Chondrocyte (in vitro differentiated cells): ENCODE measurements at regions not wholly inside any gene's neighbourhood (a gene's known extent, or its start where the extent isn't known, plus 50 kb on each side); places are given as distances from the start of the nearest gene placed in this dataset.

Source experiments
- DNase-seq: peaks from one replicate; pipeline ENCODE4 v3.0.0; 2021; ENCODE audit warnings: mixed read lengths, low spot score
- H3K27ac Mint-ChIP-seq: one replicate; pipeline ENCODE4 v1.8.0; 2021; ENCODE audit warnings: mild to moderate bottlenecking, moderate library complexity, mixed read lengths; ENCODE audit not compliant: unreplicated experiment
- H3K27me3 Mint-ChIP-seq: 2 replicates; pipeline ENCODE4 v1.8.0; 2021; ENCODE audit warnings: low read depth, mixed read lengths
- H3K36me3 Mint-ChIP-seq: 2 replicates; pipeline ENCODE4 v1.8.0; 2021; ENCODE audit warnings: low read depth, mixed read lengths
- H3K4me1 Mint-ChIP-seq: 2 replicates; pipeline ENCODE4 v1.8.0; 2021; ENCODE audit warnings: low read depth, mild to moderate bottlenecking, mixed read lengths
- H3K4me3 Mint-ChIP-seq: one replicate; pipeline ENCODE4 v1.8.0; 2021; ENCODE audit warnings: mild to moderate bottlenecking, moderate library complexity, mixed read lengths; ENCODE audit not compliant: unreplicated experiment
- H3K9me3 Mint-ChIP-seq: 2 replicates; pipeline ENCODE4 v1.8.0; 2021; ENCODE audit warnings: low read depth, mixed read lengths
- TF ChIP-seq, protein P1 (sequence below): fragments of 200-600 bp; sonication (generic); IDR thresholded peaks from 2 replicates; pipeline ENCODE4 v1.5.0; 2021; ENCODE audit warnings: antibody characterized with exemption, mild to moderate bottlenecking, moderate library complexity

DNA sequence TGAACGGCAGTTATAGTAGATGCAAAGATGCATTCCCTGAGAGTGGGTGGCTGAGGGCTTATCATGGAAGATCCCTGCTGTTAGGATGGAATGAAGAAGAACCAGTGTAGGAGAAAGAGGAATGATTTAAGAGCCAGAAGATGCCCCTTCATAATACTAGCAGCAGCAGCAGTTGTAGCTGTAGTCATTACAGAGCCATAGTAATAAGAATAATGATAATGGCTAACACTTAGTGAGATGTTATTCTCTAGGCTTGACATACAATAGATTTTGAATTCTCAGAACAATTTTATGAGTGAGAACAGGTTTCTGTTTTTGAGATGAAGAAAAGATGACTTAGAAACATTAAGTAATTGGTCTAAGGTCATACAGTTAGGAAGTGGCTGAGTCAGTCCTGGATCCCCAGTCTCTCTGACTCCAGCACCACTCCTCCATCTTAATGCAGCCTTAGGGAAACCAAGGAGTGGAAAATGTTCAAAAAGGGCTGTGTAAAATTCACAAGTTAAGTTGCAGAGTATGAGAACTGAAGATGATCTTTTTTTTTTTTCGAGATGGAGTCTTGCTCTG, 459.4 kb upstream of the SGCD start:
- peaks cover 2% of the 10 kb centered on the region for H3K4me1 Mint-ChIP-seq
- no peaks in the 10 kb centered on the region for H3K36me3 Mint-ChIP-seq
- peaks cover 5% of the 10 kb centered on the region for H3K27me3 Mint-ChIP-seq
- TF ChIP-seq, protein P1, sequence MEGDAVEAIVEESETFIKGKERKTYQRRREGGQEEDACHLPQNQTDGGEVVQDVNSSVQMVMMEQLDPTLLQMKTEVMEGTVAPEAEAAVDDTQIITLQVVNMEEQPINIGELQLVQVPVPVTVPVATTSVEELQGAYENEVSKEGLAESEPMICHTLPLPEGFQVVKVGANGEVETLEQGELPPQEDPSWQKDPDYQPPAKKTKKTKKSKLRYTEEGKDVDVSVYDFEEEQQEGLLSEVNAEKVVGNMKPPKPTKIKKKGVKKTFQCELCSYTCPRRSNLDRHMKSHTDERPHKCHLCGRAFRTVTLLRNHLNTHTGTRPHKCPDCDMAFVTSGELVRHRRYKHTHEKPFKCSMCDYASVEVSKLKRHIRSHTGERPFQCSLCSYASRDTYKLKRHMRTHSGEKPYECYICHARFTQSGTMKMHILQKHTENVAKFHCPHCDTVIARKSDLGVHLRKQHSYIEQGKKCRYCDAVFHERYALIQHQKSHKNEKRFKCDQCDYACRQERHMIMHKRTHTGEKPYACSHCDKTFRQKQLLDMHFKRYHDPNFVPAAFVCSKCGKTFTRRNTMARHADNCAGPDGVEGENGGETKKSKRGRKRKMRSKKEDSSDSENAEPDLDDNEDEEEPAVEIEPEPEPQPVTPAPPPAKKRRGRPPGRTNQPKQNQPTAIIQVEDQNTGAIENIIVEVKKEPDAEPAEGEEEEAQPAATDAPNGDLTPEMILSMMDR, result no peak
- H3K9me3 Mint-ChIP-seq, result no peaks in the 10 kb centered on the region
- H3K4me3 Mint-ChIP-seq, result no peak overlapping the region
- no peak for DNase-seq
- no peak overlapping the region for H3K27ac Mint-ChIP-seq

- no peaks in the 10 kb centered on the region for H3K27me3 Mint-ChIP-seq
- no peak for DNase-seq
- H3K36me3 Mint-ChIP-seq, result no peaks in the 10 kb centered on the region
- H3K9me3 Mint-ChIP-seq, result no peaks in the 10 kb centered on the region
- TF ChIP-seq, protein P1, result no peak
- no peak overlapping the region for H3K4me3 Mint-ChIP-seq
- H3K4me1 Mint-ChIP-seq, result peaks cover 6% of the 10 kb centered on the region
- H3K27ac Mint-ChIP-seq, result no peak overlapping the region
These were observed 456.3 kb upstream of the SGCD start for GRCh38 chr5:155870636-155871035.

- Mint-ChIP-seq H3K4me3 (no peak overlapping the region), H3K4me1 (peaks cover 6% of the 10 kb centered on the region), H3K9me3 (no peaks in the 10 kb centered on the region), H3K27ac (no peak overlapping the region), H3K27me3 (no peaks in the 10 kb centered on the region), H3K36me3 (no peaks in the 10 kb centered on the region)
- TF ChIP-seq, protein P1, result no peak
- no peak for DNase-seq
These were observed 455.3 kb upstream of the SGCD start for GRCh38 chr5:155871623-155872022.

- Mint-ChIP-seq H3K27me3 (no peaks in the 10 kb centered on the region), H3K36me3 (no peaks in the 10 kb centered on the region), H3K4me3 (no peak overlapping the region), H3K27ac (no peak overlapping the region), H3K4me1 (peaks cover 6% of the 10 kb centered on the region), H3K9me3 (no peaks in the 10 kb centered on the region)
- no peak for DNase-seq
- TF ChIP-seq, protein P1, result no peak
These were observed 454.2 kb upstream of the SGCD start for GRCh38 chr5:155872629-155873220.

- Mint-ChIP-seq H3K27me3 (no peaks in the 10 kb centered on the region), H3K36me3 (no peaks in the 10 kb centered on the region), H3K9me3 (peaks cover 6% of the 10 kb centered on the region), H3K4me3 (no peak overlapping the region), H3K4me1 (no peaks in the 10 kb centered on the region), H3K27ac (no peak overlapping the region)
- no peak for DNase-seq
- TF ChIP-seq, protein P1, result no peak
These were observed 447.9 kb upstream of the SGCD start for GRCh38 chr5:155878991-155879575.
